ENCODE measurements at regions not wholly inside any gene's neighbourhood (a gene's known extent, or its start where the extent isn't known, plus 50 kb on each side); places are given as distances from the start of the nearest gene placed in this dataset.

DNA sequence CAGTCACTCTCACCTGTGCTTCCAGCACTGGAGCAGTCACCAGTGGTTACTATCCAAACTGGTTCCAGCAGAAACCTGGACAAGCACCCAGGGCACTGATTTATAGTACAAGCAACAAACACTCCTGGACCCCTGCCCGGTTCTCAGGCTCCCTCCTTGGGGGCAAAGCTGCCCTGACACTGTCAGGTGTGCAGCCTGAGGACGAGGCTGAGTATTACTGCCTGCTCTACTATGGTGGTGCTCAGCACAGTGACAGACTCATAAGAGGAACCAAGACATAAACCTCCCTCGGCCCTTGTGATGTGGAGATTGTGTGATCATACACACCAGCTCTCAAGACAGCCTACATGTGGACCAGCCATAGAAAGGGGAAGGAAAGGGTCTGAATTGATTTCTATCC is 113.3 kb downstream of the ZNF280B start:
- TF ChIP-seq, protein P1, sequence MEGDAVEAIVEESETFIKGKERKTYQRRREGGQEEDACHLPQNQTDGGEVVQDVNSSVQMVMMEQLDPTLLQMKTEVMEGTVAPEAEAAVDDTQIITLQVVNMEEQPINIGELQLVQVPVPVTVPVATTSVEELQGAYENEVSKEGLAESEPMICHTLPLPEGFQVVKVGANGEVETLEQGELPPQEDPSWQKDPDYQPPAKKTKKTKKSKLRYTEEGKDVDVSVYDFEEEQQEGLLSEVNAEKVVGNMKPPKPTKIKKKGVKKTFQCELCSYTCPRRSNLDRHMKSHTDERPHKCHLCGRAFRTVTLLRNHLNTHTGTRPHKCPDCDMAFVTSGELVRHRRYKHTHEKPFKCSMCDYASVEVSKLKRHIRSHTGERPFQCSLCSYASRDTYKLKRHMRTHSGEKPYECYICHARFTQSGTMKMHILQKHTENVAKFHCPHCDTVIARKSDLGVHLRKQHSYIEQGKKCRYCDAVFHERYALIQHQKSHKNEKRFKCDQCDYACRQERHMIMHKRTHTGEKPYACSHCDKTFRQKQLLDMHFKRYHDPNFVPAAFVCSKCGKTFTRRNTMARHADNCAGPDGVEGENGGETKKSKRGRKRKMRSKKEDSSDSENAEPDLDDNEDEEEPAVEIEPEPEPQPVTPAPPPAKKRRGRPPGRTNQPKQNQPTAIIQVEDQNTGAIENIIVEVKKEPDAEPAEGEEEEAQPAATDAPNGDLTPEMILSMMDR (IDR thresholded peaks at IDR 0.05; ENCODE audit: low read depth, low read length): no peak
- H3K4me3 ChIP-seq (ENCODE audit: low read depth, low read length): no peak overlapping the region
- no peak for DNase-seq (ENCODE audit: low read depth, low spot score)
- in situ Hi-C loops (cut with HindIII; ENCODE audit: low sequenced_read_pairs): no loop called here

DNA sequence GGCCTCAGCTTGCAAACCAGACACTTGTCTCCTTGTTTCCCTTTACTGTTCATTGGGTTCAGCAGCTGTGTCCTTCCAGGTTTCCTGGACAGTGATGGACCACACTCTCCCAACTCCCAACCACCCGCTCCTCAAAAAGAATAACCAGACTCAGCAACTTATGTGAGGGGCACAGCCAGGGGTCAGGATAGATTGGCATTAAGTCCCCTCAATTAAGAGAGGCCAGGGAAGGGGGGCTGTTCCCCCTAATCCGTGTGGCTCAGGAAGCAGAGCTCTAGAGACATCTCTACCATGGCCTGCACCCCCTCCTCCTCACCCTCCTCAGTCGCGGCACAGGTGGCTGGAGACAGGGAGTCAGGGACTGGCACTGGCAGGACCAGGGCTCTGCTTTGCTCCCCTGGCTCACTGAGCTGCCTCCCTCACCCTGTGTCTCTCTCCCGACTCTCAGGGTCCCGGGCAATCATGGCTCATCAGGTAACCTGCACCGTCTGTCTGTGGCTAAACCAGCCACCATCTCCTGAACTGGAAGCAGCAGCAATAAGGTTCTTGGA is 111.7 kb downstream of the ZNF280B start:
- H3K4me3 ChIP-seq (ENCODE audit: low read depth, low read length): no peak overlapping the region
- TF ChIP-seq, protein P1 (IDR thresholded peaks at IDR 0.05; ENCODE audit: low read depth, low read length): no peak
- in situ Hi-C loops (cut with HindIII; ENCODE audit: low sequenced_read_pairs): no loop called here
- DNase-seq (ENCODE audit: low read depth, low spot score): no peak

DNA sequence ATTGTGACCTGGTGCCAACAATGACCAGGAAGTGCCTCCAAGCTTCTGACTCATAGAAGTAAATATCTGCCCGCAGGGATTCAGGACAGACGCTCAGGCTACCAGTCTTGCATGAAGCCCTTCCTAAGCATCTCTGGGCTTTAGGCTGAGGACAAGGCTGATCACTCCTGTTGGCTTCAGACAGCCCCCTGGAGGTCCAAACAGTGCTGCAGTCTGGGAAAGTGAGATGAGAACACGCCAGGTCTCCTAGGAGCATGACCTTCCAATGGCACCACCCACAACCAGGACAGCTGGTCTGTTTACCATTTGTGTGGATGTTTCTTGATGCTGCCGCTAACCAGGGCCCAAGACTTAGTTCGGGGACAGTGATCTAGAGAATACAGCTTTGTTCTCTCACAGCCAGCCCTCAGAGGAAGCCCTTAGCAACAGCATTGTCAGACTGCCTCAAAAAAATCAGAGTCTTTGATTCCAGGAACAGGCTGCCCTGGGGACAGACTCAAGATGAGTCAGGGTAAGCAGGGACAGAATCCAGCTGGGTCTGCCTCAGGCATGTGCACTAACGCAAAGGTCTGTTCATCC is 111.2 kb downstream of the ZNF280B start:
- TF ChIP-seq, protein P1 (IDR thresholded peaks at IDR 0.05; ENCODE audit: low read depth, low read length): peak; percentile 6
- in situ Hi-C loops (cut with HindIII; ENCODE audit: low sequenced_read_pairs): no loop called here
- peak; percentile 17 for DNase-seq (ENCODE audit: low read depth, low spot score)
- H3K4me3 ChIP-seq (ENCODE audit: low read depth, low read length): no peak overlapping the region

DNA sequence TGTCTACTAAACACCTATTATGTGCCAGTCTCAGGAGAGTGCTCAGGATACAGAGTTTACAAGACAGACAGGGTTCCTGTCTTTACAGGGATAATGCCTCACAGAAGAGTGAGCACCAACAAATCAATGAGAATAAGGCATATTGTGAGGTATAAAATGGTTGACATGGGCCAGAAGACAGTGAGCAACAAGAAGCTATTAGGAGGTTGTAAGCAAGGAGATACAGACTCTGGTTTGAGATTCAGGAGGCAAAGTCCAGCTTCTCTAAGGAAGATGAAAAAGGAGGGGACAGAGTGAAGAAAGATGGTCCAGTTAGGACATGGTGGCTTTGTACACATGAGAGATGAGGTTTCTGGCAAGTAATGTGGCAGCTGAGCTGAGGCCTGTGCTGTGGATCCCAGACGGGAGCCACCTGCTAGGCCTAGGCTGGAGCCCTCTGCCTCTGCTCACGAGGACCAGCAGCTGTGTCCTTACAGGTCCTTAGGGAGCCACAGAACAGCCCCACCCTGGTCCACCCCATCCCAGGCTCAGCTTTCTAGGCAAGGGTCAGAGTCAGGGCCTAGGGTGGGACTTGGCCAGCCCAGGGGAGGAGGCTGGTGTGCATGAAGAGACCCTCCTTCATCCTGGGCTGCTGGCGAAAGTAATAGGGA is 110.5 kb downstream of the ZNF280B start:
- no peak overlapping the region for H3K4me3 ChIP-seq (ENCODE audit: low read depth, low read length)
- no peak for DNase-seq (ENCODE audit: low read depth, low spot score)
- TF ChIP-seq, protein P1 (IDR thresholded peaks at IDR 0.05; ENCODE audit: low read depth, low read length): no peak
- in situ Hi-C loops (cut with HindIII; ENCODE audit: low sequenced_read_pairs): no loop called here

DNA sequence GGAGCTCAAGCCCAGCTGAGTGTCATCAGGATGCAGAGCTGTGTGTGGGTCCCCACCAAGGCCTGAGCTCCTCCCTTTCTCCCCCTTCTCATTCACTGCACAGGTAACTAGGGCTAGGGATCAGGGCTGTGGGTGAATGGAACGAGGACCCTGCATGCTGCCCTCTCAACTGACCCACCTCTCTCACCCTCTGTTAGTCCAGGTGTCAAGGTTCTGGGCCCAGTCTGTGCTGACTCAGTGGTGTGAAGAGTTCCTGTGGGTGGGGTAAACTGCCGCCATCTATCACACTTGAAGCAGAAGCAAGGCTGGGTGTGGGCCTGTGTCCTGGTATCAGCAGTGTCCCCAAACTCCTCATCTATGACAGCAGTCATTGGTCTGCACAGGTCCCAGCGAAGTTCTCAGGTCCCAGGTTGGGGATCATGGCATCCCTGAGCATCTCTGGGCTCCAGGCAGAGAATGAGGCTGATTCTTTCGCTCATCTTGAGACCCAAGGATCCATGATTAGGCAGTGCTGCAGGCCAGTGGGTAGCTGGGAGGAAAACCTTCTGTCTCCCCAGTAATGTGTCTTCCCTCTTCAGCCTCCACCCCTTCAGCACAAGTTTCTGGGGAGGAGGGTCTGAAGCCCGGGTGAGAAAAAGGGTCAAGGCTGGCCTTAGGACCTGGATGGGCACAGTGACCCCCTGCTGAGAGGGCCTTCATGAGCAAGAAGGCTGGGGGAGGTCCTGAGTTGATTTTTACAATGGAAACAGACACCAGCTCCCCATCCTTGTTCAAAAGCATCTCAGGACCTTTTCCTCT is 109.8 kb downstream of the ZNF280B start:
- DNase-seq (ENCODE audit: low read depth, low spot score): no peak
- in situ Hi-C loops (cut with HindIII; ENCODE audit: low sequenced_read_pairs): no loop called here
- TF ChIP-seq, protein P1 (IDR thresholded peaks at IDR 0.05; ENCODE audit: low read depth, low read length): no peak
- no peak overlapping the region for H3K4me3 ChIP-seq (ENCODE audit: low read depth, low read length)

DNA sequence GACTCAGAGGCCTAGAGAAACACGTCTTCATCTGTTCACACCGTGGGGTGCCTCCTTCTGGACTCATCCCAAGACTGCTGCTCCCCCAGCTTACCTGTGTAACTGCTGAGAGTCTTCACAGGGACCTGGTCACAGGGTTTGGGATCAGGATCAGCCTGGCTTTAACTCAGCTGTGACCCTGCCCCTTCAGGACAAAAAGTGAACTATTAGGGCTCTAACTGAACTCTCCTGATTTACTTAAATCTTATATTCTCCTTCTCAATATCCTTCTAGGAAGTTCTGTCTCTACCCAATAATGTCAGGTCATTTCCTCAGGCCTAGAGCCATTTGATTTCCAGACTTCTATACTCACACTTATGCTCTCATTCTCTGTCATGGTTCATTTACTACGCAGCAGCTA is 108.4 kb downstream of the ZNF280B start:
- in situ Hi-C loops (cut with HindIII; ENCODE audit: low sequenced_read_pairs): no loop called here
- H3K4me3 ChIP-seq (ENCODE audit: low read depth, low read length): no peak overlapping the region
- no peak for DNase-seq (ENCODE audit: low read depth, low spot score)
- TF ChIP-seq, protein P1 (IDR thresholded peaks at IDR 0.05; ENCODE audit: low read depth, low read length): no peak
